Naive thymus-derived CD8-positive, alpha-beta T cell (primary cell): ENCODE measurements at regions not wholly inside any gene's neighbourhood (a gene's known extent, or its start where the extent isn't known, plus 50 kb on each side); places are given as distances from the start of the nearest gene placed in this dataset.
"Not testable (repeated sequence)": the region's sequence is repeated elsewhere in the genome, so short reads cannot be mapped to it uniquely, and the experiment has no call there.

Experiments used
- ATAC-seq, 2 donors: fragments of 150-1000 bp; cut with Tn5 transposase in 1 of 2; sonication (Bioruptor Pico), chemical (Tn5 transposase) in 1 of 2; 1 replicate in 1 of 2; 2 replicates in 1 of 2; pipeline ENCODE4 v1.10.0; 2021; ENCODE audit warnings: mild to moderate bottlenecking in 2 of 2, moderate library complexity in 2 of 2
- POLR2A ChIA-PET: fragments of 350-600 bp; sonication (Branson Sonifier 250); formaldehyde crosslinking; loops from one replicate; lab custom pipeline; 2021; ENCODE audit warnings: antibody characterized with exemption; lab: Charles Lee
- DNase-seq, 10 donors: peaks; one replicate each; pipeline versions ENCODE4 v3.0.0 to v3.0.0-alpha.2; 2020 to 2022
- H3K27ac Mint-ChIP-seq, 10 donors: one replicate each; pipeline ENCODE4 v1.8.0; 2020 to 2022; ENCODE audit warnings: mild to moderate bottlenecking in 10 of 10, mixed read lengths in 10 of 10, moderate library complexity in 4 of 10, inconsistent platforms in 1 of 10
- H3K27me3 Mint-ChIP-seq, 5 donors: one replicate each; pipeline ENCODE4 v1.8.0; 2021 to 2022; ENCODE audit warnings: mixed read lengths in 5 of 5
- H3K36me3 Mint-ChIP-seq, 3 donors: one replicate each; pipeline ENCODE4 v1.8.0; 2020 to 2022; ENCODE audit warnings: mixed read lengths in 3 of 3, mild to moderate bottlenecking in 2 of 3, inconsistent platforms in 1 of 3
- H3K4me1 Mint-ChIP-seq, 4 donors: one replicate each; pipeline ENCODE4 v1.8.0; 2021 to 2022; ENCODE audit warnings: mixed read lengths in 4 of 4
- H3K4me3 Mint-ChIP-seq, 10 donors: one replicate each; pipeline ENCODE4 v1.8.0; 2020 to 2022; ENCODE audit warnings: mild to moderate bottlenecking in 10 of 10, mixed read lengths in 10 of 10, moderate library complexity in 6 of 10, inconsistent platforms in 1 of 10
- H3K9me3 Mint-ChIP-seq, 9 donors: one replicate each; pipeline ENCODE4 v1.8.0; 2020 to 2022; ENCODE audit warnings: mixed read lengths in 9 of 9, mild to moderate bottlenecking in 3 of 9, inconsistent platforms in 1 of 9, moderate library complexity in 1 of 9

DNA sequence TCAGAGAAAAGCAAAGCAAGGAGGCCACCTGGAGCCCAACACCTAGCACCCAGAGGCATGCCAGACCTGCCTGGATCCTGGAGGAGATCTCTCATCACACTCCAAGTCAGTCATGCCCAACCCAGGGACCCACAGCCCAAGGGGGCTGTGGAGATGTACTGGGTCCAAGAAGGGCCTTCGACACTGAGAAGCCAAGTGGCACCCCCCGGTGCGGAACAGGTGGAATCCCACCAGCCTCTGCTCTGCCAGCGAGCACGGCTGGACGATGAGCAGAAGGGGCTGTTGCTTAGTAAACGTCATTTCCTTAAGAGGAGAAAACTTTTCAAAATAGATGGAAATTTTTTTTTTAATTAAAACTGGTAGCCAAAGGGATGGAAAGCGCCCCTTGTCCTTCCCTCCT lies 171.9 kb upstream of the GRK3 start:
- H3K27ac Mint-ChIP-seq = no peak overlapping the region
- H3K4me3 Mint-ChIP-seq = no peak overlapping the region
- ATAC-seq (no peak), DNase-seq (no peak)
- no peaks in the 10 kb centered on the region for H3K27me3 Mint-ChIP-seq
- H3K36me3 Mint-ChIP-seq = no peaks in the 10 kb centered on the region
- H3K4me1 Mint-ChIP-seq = peaks cover 24 to 57% (median 45%) of the 10 kb centered on the region in 4 donors
- POLR2A ChIA-PET = no interaction called here
- no peaks in the 10 kb centered on the region for H3K9me3 Mint-ChIP-seq

DNA sequence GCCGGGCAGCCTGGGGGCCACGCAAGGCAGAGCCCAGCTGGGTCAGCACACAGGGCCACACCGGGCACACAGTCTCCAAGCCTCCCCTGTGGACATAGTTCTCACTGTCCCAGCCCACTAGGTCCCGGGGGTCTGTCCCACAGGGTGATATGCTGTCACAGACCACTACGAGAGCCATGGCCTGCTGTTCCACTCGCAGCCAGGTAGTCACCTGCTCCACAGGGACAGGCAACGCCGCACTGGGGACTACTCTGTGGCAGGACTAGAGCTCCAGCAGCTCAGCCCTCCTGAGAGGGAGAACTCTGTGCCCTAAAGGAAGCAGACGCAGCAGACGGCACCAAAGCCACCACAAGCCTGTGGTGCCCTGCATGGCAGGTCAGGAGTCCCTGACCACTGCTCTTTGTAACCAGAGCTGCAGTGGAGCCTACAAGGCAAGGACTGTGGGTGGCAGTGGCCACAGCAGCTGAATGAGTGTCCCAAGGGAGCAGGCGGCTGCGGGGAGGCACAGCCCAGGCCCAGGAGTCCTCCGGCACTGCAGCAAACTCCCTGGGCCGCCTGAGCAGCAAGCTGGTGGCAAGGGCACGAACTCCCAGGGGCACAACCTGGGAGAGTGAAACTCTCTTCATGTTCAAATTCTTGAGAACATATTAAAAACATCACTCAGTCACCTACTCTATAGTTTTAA lies 171.2 kb upstream of the GRK3 start:
- Mint-ChIP-seq H3K9me3 (no peaks in the 10 kb centered on the region), H3K36me3 (no peaks in the 10 kb centered on the region), H3K4me3 (no peak overlapping the region), H3K27me3 (no peaks in the 10 kb centered on the region), H3K27ac (no peak overlapping the region), H3K4me1 (peaks cover 24 to 55% (median 42%) of the 10 kb centered on the region in 4 donors)
- DNase-seq (no peak), ATAC-seq (no peak)
- POLR2A ChIA-PET = no interaction called here

DNA sequence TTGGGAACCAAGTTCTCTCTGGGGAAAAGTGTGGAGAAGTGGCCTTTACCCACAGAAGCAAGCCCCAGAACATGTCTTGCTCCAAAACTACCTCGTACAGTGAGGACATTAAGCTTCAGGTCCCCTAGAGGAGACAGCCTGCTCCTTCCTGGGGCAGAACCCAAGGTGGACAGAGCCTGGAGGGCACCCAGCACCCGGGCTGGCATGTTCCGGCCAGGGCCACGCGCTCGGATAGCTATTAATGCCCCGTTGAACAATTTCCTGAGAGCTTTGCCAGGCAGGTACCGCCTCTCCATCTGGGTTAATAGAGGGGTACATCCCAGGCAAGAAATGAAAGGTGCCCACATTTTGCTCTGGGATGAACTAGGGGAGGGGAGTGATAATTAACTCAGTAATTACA lies 169.0 kb upstream of the GRK3 start:
- Mint-ChIP-seq H3K36me3 (no peaks in the 10 kb centered on the region), H3K27ac (no peak overlapping the region), H3K4me1 (peaks cover 15 to 35% (median 34%) of the 10 kb centered on the region in 4 donors), H3K4me3 (no peak overlapping the region), H3K9me3 (no peaks in the 10 kb centered on the region), H3K27me3 (no peaks in the 10 kb centered on the region)
- POLR2A ChIA-PET = no interaction called here
- DNase-seq = no peak
- no peak for ATAC-seq

DNA sequence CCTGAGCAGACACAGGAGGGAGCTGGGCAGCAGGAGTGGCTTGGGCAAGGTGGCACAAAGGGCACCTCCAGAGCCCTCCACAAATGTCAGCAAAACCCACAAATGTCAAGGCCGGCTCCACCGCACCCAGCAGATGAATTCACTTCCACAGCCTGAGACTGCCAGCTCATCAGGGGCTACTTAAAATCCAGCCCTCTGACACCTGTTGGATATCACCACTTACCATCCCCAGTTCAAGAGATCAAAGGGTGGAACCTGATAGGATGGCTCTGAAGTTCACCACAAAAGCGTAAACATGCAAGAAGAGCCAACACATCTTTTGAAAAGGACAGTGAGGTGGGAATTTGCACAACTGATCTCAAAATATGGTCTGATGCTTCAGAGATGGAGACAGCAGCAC lies 168.6 kb upstream of the GRK3 start:
- no peak for DNase-seq
- no peak overlapping the region for H3K27ac Mint-ChIP-seq
- no peaks in the 10 kb centered on the region for H3K27me3 Mint-ChIP-seq

DNA sequence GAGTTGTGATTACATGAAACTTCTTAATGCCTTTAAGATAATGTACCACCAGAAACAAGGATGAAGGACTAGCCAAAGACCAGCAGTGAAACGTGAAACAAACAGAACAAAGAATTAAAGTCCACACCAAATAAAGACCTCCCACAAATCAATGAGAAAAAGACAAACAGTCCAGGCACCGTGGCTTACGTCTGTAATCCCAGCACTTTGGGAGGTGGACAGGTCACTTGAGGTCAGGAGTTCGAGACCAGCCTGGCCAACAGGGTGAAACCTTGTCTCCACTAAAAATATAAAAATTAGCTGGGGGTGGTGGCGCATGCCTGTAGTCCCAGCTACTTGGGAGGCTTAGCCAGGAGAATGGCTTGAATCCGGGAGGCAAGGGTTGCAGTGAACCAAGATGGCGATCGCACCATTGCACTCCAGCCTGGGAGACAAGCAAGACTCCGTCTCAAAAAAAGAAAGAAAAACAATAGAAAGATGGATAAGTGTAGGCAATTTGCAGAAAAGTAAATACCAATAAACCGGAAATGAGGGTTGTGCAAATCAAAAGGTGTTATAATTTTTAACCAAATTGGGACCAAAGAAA lies 167.8 kb upstream of the GRK3 start:
- DNase-seq = no peak
- H3K4me1 Mint-ChIP-seq = peaks cover 12 to 38% (median 36%) of the 10 kb centered on the region in 4 donors
- POLR2A ChIA-PET = no interaction called here
- no peaks in the 10 kb centered on the region for H3K9me3 Mint-ChIP-seq
- H3K27me3 Mint-ChIP-seq = no peaks in the 10 kb centered on the region
- H3K27ac Mint-ChIP-seq = peak overlapping the region in 1 of 10 donors; percentile 7
- ATAC-seq = no peak
- H3K36me3 Mint-ChIP-seq = no peaks in the 10 kb centered on the region
- peak overlapping the region in 1 of 10 donors; percentile 76 for H3K4me3 Mint-ChIP-seq

More for the DNA sequence above, 168.6 kb upstream of the GRK3 start:
- POLR2A ChIA-PET = no interaction called here
- Mint-ChIP-seq H3K9me3 (no peaks in the 10 kb centered on the region), H3K4me1 (peaks cover 12 to 34% (median 32%) of the 10 kb centered on the region in 4 donors), H3K4me3 (no peak overlapping the region), H3K36me3 (no peaks in the 10 kb centered on the region)
- ATAC-seq = no peak

DNA sequence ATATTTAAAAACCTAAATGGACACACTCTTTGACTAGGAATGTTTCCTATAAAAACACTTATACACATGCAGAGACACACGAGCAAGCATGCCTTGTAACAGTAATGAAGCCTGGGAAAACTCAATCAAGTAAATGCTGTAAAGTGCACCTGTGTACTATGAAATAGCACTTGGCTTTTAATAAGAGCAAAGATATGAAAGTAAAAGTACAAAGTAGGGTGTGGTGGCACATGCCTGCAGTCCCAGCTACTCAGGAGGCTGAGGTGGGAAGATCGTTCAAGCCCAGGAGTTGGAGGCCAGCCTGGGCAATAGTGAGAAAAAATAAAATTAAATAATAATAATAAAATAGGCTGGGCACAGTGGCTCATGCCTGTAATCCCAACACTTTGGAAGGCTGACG lies 166.9 kb upstream of the GRK3 start:
- no peak overlapping the region for H3K27ac Mint-ChIP-seq
- POLR2A ChIA-PET = no interaction called here
- no peak for DNase-seq

DNA sequence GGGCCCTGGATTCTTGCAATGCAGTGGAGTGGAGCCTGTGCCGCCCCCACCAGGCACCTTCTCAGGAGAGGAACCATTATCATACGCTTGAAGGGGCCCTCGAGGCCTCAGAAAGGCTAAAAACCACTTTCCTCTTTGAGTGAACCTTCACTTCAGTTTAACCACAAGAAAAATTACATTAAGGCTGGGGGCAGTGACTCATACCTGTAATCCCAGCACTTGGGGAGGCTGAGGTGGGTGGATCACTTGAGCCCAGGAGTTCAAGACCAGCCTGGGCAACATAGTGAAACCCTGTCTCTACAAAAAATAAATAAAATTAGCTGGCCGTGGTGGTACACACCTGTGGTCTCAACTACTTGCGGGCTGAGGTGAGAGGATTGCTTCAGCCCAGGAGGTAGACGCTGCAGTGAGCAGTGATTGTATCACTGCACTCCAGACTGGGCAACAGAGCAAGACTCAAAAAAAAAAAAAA lies 165.8 kb upstream of the GRK3 start:
- not testable (repeated sequence) for DNase-seq, H3K36me3 Mint-ChIP-seq, ATAC-seq, H3K4me3 Mint-ChIP-seq, H3K9me3 Mint-ChIP-seq, H3K27me3 Mint-ChIP-seq
- POLR2A ChIA-PET = interaction anchor here (0.7 kb wide), 1 partner anchor 1008 kb away, joined by 3 read pairs; no protein-coding TSS in a partner anchor
- peaks cover 11 to 55% (median 51%) of the 10 kb centered on the region in 4 donors for H3K4me1 Mint-ChIP-seq
- peak overlapping the region in 2 of 10 donors; percentile 15 to 68 for H3K27ac Mint-ChIP-seq

More for the DNA sequence above, 166.9 kb upstream of the GRK3 start:
- H3K4me3 Mint-ChIP-seq = no peak overlapping the region
- H3K27me3 Mint-ChIP-seq = no peaks in the 10 kb centered on the region
- H3K36me3 Mint-ChIP-seq = no peaks in the 10 kb centered on the region
- H3K9me3 Mint-ChIP-seq = no peaks in the 10 kb centered on the region
- peaks cover 9 to 45% (median 41%) of the 10 kb centered on the region in 4 donors for H3K4me1 Mint-ChIP-seq
- ATAC-seq = no peak

GRCh38 chr22:25399649-25400151 lies 164.8 kb upstream of the GRK3 start:
- H3K4me3 Mint-ChIP-seq = peak overlapping the region in 1 of 10 donors; percentile 46
- H3K4me1 Mint-ChIP-seq = peaks cover 17 to 62% (median 56%) of the 10 kb centered on the region in 4 donors
- POLR2A ChIA-PET = interaction anchor here (0.7 kb wide), 1 partner anchor 1007 kb away, joined by 3 read pairs; no protein-coding TSS in a partner anchor
- DNase-seq (no peak), ATAC-seq (no peak)
- no peaks in the 10 kb centered on the region for H3K36me3 Mint-ChIP-seq
- no peaks in the 10 kb centered on the region for H3K9me3 Mint-ChIP-seq
- peak overlapping the region in 3 of 10 donors; percentile 27 to 68 (median 34) for H3K27ac Mint-ChIP-seq
- H3K27me3 Mint-ChIP-seq = no peaks in the 10 kb centered on the region

DNA sequence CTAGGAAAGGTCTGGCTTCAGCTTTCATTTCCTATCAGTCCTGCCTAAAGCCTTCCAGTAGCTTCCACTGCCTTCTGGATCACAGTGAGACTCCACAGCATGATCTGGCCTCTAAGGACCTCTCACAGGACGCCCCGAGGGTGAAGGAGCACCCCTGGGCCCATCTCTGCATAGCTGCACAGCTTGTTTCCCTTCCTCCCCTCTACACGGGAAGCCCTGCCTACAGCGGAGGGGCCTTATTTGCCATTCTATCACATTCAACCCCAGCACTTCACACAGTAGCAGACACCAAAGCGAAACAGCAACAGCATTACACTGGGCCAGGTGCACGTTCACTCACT lies 162.3 kb upstream of the GRK3 start:
- POLR2A ChIA-PET = no interaction called here
- H3K4me3 Mint-ChIP-seq = peak overlapping the region in 6 of 10 donors; percentile 39 to 94 (median 61)
- no peaks in the 10 kb centered on the region for H3K36me3 Mint-ChIP-seq
- no peaks in the 10 kb centered on the region for H3K9me3 Mint-ChIP-seq
- peaks cover 15 to 63% (median 55%) of the 10 kb centered on the region in 4 donors for H3K4me1 Mint-ChIP-seq
- peak overlapping the region in 6 of 10 donors; percentile 2 to 76 (median 58) for H3K27ac Mint-ChIP-seq
- H3K27me3 Mint-ChIP-seq = no peaks in the 10 kb centered on the region
- ATAC-seq (no peak), DNase-seq (no peak)

DNA sequence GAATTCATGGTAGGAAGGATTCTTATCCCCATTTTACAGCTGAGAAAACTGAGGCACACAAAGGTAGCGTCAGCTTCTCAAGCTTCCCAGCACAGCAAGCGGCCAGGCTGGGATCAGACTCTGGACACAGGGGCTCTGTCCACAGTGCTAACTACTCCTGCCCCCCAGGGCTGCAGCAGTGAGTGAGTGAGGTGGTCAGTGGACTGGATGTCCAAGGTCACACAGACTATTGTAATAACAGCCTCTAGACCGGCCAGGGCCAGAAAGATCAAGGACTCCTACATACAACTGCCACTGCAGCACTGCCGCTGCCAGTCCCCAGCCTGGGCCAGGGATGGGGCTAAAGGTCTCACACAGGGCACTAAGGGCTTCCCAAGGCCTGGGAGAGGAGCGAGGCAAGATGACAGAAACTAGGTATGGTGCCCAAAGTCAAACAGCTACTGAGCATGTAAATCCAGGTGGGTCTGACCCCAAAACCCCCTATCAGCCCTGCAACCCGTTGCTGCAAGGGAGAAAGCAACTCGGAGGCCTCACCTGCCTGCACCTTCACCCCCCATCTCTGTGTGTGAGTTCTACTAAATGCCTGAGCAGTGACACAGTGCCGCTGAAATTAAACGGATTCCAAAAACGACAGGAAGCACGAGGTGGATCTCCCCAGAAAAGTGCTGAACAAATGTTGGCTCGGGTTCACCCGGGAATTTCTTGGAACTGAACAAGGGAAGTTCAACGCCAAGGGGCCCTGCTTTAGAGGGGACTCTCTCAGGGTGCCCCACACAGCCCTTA lies 161.8 kb upstream of the GRK3 start:
- H3K27ac Mint-ChIP-seq = peak overlapping the region in 7 of 10 donors; percentile 2 to 88 (median 61)
- POLR2A ChIA-PET = no interaction called here
- H3K9me3 Mint-ChIP-seq = no peaks in the 10 kb centered on the region
- DNase-seq (no peak), ATAC-seq (no peak)
- no peaks in the 10 kb centered on the region for H3K36me3 Mint-ChIP-seq
- H3K4me3 Mint-ChIP-seq = peak overlapping the region; percentile 36 to 94 (median 54)
- no peaks in the 10 kb centered on the region for H3K27me3 Mint-ChIP-seq
- peaks cover 15 to 58% (median 50%) of the 10 kb centered on the region in 4 donors for H3K4me1 Mint-ChIP-seq

DNA sequence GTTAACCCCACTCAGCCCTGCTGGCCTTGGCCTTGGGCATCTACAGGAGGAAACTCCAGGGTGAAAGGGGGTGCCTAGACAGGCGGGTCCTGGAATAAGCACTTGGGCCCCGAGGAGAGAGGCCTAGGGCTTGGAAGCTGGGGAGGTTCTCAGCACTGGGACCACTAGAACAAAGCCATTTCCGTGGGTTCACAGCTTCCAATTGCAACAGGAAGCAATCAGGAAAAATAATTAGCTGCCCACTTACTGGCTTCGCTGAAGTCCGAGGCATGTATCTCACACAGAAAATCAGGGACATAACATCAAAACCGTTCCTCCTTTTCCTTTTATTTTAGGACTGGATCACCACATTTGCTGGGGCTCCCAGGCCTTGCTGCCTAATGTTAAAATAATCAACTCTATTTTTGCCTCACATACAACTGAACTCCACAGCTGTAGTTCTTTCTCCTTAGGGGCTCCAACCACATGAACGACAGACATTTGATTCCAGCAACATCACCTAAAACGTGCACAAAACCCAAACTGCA lies 161.1 kb upstream of the GRK3 start:
- no peaks in the 10 kb centered on the region for H3K36me3 Mint-ChIP-seq
- peak overlapping the region in 9 of 10 donors; percentile 68 to 88 (median 78) for H3K27ac Mint-ChIP-seq
- H3K4me1 Mint-ChIP-seq = peaks cover 15 to 57% (median 49%) of the 10 kb centered on the region in 4 donors
- no peaks in the 10 kb centered on the region for H3K9me3 Mint-ChIP-seq
- H3K4me3 Mint-ChIP-seq = peak overlapping the region; percentile 80 to 94 (median 88)
- ATAC-seq (no peak), DNase-seq (no peak)
- H3K27me3 Mint-ChIP-seq = no peaks in the 10 kb centered on the region
- POLR2A ChIA-PET = interaction anchor here (1.0 kb wide), 1 partner anchor 20 kb away, joined by 3 read pairs; no protein-coding TSS in a partner anchor

DNA sequence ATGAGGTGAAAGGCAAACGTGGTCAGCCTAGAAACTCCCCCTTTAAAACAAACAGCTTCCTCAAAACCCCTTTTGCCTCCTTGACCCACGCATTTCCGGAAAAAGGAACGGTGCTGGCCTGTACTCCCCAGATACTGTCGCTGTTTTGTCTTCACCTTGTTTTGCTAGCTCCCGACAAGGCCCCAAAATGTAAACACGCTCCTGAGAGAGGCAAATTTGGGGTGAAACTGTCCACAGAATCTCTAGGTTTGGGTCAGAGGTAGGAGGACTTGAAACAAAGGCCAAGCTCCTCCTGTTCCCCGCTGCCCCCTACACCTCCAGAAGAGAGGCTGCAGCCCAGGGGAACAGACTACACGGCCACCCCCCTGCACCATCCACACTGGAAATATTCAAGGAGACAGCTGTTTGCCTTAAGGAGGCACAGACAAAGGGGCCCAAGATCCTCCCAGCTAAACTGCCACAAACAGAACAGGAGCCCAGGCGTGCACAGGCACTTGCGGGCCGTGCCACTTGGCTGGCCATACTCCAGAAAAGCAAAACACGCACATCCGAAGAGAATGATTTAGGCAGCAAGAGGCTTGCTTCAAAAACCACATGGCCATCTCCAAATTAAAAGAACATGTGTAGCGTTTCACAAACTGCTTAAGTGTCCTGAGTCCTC lies 160.5 kb upstream of the GRK3 start:
- POLR2A ChIA-PET = interaction anchor here (1.0 kb wide), 1 partner anchor 21 kb away, joined by 3 read pairs; no protein-coding TSS in a partner anchor
- H3K27me3 Mint-ChIP-seq = no peaks in the 10 kb centered on the region
- H3K4me3 Mint-ChIP-seq = peak overlapping the region; percentile 80 to 94 (median 88)
- H3K9me3 Mint-ChIP-seq = no peaks in the 10 kb centered on the region
- H3K4me1 Mint-ChIP-seq = peaks cover 15 to 53% (median 46%) of the 10 kb centered on the region in 4 donors
- no peaks in the 10 kb centered on the region for H3K36me3 Mint-ChIP-seq
- H3K27ac Mint-ChIP-seq = peak overlapping the region; percentile 75 to 90 (median 80)
- DNase-seq = peak in 1 of 10 donors; percentile 20
- ATAC-seq = peak in 1 of 2 donors; percentile 28
